Neuronal stem cell (in vitro differentiated cells): ENCODE measurements at regions not wholly inside any gene's neighbourhood (a gene's known extent, or its start where the extent isn't known, plus 50 kb on each side); places are given as distances from the start of the nearest gene placed in this dataset.

Source experiments
- DNase-seq: peaks from one replicate; pipeline ENCODE4 v3.0.0-alpha.2; 2013; ENCODE audit warnings: low spot score
- H2AFZ ChIP-seq: one replicate; pipeline ENCODE4 v1.6.1; 2013; ENCODE audit warnings: mild to moderate bottlenecking, low read length, inconsistent platforms
- H2AK5ac ChIP-seq: 2 replicates; pipeline ENCODE4 v1.6.1; 2013; ENCODE audit warnings: low read depth, mild to moderate bottlenecking, inconsistent platforms, low read length, moderate library complexity, mixed read lengths
- H2BK120ac ChIP-seq: 2 replicates; pipeline ENCODE4 v1.6.1; 2013; ENCODE audit warnings: low read depth, mild to moderate bottlenecking, inconsistent platforms, low read length, moderate library complexity, mixed read lengths
- H2BK12ac ChIP-seq: one replicate; pipeline ENCODE4 v1.6.1; 2013; ENCODE audit warnings: low read length, inconsistent platforms
- H2BK15ac ChIP-seq: 2 replicates; pipeline ENCODE4 v1.6.1; 2013; ENCODE audit warnings: mild to moderate bottlenecking, low read length, inconsistent platforms, mixed read lengths
- H2BK5ac ChIP-seq: one replicate; pipeline ENCODE4 v1.6.1; 2013; ENCODE audit warnings: inconsistent platforms, mild to moderate bottlenecking, low read length, moderate library complexity
- H3K14ac ChIP-seq: one replicate; pipeline ENCODE4 v1.6.1; 2013; ENCODE audit warnings: low read length, inconsistent platforms
- H3K18ac ChIP-seq: 2 replicates; pipeline ENCODE4 v1.6.1; 2013; ENCODE audit warnings: low read length, inconsistent platforms
- H3K23ac ChIP-seq: 2 replicates; pipeline ENCODE4 v1.6.1; 2013; ENCODE audit warnings: low read depth, mild to moderate bottlenecking, mixed read lengths, low read length, inconsistent platforms; ENCODE audit not compliant: poor library complexity
- H3K27ac ChIP-seq: replicated peaks from 3 replicates; pipeline ENCODE4 v1.5.1; 2013; ENCODE audit warnings: low read length, inconsistent platforms
- H3K27me3 ChIP-seq, 3 experiments: 2 replicates each; pipeline ENCODE4 v1.6.1; 2013; ENCODE audit warnings: low read length in 3 of 3, mild to moderate bottlenecking in 2 of 3, inconsistent platforms in 1 of 3, low read depth in 1 of 3, mixed read lengths in 1 of 3, moderate library complexity in 1 of 3; ENCODE audit not compliant: control insufficient read depth in 3 of 3, insufficient read depth in 3 of 3
- H3K36me3 ChIP-seq, 2 donors: replicated peaks in 1 of 2; 2 replicates each; pipeline ENCODE4 v1.6.1; 2013; ENCODE audit warnings: low read length in 2 of 2; ENCODE audit not compliant: control insufficient read depth in 2 of 2, insufficient read depth in 2 of 2
- H3K4ac ChIP-seq: 2 replicates; pipeline ENCODE4 v1.6.1; 2013; ENCODE audit warnings: inconsistent platforms, mild to moderate bottlenecking, low read length, moderate library complexity
- H3K4me1 ChIP-seq, 2 donors: 1 replicate in 1 of 2; 2 replicates in 1 of 2; pipeline ENCODE4 v1.6.1; 2013; ENCODE audit warnings: low read length in 2 of 2, low read depth in 1 of 2; ENCODE audit not compliant: control insufficient read depth in 2 of 2, insufficient read depth in 1 of 2
- H3K4me2 ChIP-seq: one replicate; pipeline ENCODE4 v1.6.1; 2013; ENCODE audit warnings: mild to moderate bottlenecking, low read length, inconsistent platforms; ENCODE audit not compliant: insufficient read depth, poor library complexity, severe bottlenecking
- H3K4me3 ChIP-seq, 2 donors: 2 replicates each; pipeline ENCODE4 v1.5.1; 2013; ENCODE audit warnings: low read length in 2 of 2, mild to moderate bottlenecking in 2 of 2, inconsistent platforms in 1 of 2, moderate library complexity in 1 of 2
- H3K79me1 ChIP-seq: one replicate; pipeline ENCODE4 v1.6.1; 2013; ENCODE audit warnings: low read depth, mild to moderate bottlenecking, inconsistent platforms, low read length, moderate library complexity
- H3K9ac ChIP-seq: one replicate; pipeline ENCODE4 v1.6.1; 2013; ENCODE audit warnings: mild to moderate bottlenecking, low read depth, low read length, inconsistent platforms; ENCODE audit not compliant: poor library complexity
- H3K9me3 ChIP-seq, 2 donors: replicated peaks in 1 of 2; 2 replicates each; pipeline versions ENCODE3 to v1.6.1; 2013; ENCODE audit warnings: low read length in 2 of 2, mild to moderate bottlenecking in 2 of 2, inconsistent platforms in 1 of 2, low read depth in 1 of 2, mixed read lengths in 1 of 2, moderate library complexity in 1 of 2; ENCODE audit not compliant: control insufficient read depth in 2 of 2, insufficient read depth in 1 of 2
- H4K8ac ChIP-seq: one replicate; pipeline ENCODE4 v1.6.1; 2013; ENCODE audit warnings: low read depth, mild to moderate bottlenecking, inconsistent platforms, low read length, moderate library complexity
- H4K91ac ChIP-seq: one replicate; pipeline ENCODE4 v1.6.1; 2013; ENCODE audit warnings: low read length, low read depth, mild to moderate bottlenecking, inconsistent platforms; ENCODE audit not compliant: poor library complexity
- WGBS, 2 donors: extraction: QIAGEN DNeasy Blood & Tissue Kit; methylation state at CpG; one replicate each; pipeline ENCODE4 v1.1.7; 2013; ENCODE audit warnings: missing lambda C conversion rate in 2 of 2, mixed read lengths in 1 of 2; ENCODE audit not compliant: insufficient read length in 2 of 2, insufficient replicate concordance in 1 of 2; ENCODE audit errors: extremely low coverage in 2 of 2; 5-methylcytosine and 5-hydroxymethylcytosine counted together

- Histone ChIP-seq H3K36me3 (no peaks in the 10 kb centered on the region), H3K9ac (no peak overlapping the region), H3K4me1 (no peaks in the 10 kb centered on the region), H3K4me2 (no peak overlapping the region), H2AFZ (no peak overlapping the region), H3K14ac (no peak overlapping the region), H3K27ac (no peak overlapping the region), H2BK120ac (no peak overlapping the region), H3K4ac (no peak overlapping the region), H2AK5ac (no peak overlapping the region), H3K79me1 (no peaks in the 10 kb centered on the region), H3K4me3 (no peak overlapping the region), H3K23ac (no peak overlapping the region), H3K18ac (no peak overlapping the region), H2BK12ac (no peak overlapping the region), H4K91ac (no peak overlapping the region), H3K27me3 (no peaks in the 10 kb centered on the region), H2BK15ac (no peak overlapping the region), H4K8ac (no peak overlapping the region), H2BK5ac (no peak overlapping the region), H3K9me3 (no peaks in the 10 kb centered on the region)
- WGBS, 2 donors = no CpG with 5 or more reads among the region's 4 CpGs
- no peak for DNase-seq
Observed at GRCh38 chr12:60441577-60441976, 845.7 kb downstream of the SLC16A7 start.

- no peak overlapping the region for H2BK15ac ChIP-seq
- no peak overlapping the region for H2BK12ac ChIP-seq
- H3K23ac ChIP-seq = no peak overlapping the region
- H3K4me2 ChIP-seq = no peak overlapping the region
- no peak overlapping the region for H2AFZ ChIP-seq
- no peak overlapping the region for H2BK5ac ChIP-seq
- H3K14ac ChIP-seq = no peak overlapping the region
- no peak for DNase-seq
- H4K8ac ChIP-seq = no peak overlapping the region
- no peak overlapping the region for H2BK120ac ChIP-seq
- no peak overlapping the region for H2AK5ac ChIP-seq
- no peak overlapping the region for H3K9ac ChIP-seq
- no peak overlapping the region for H3K27ac ChIP-seq
- H3K9me3 ChIP-seq = no peaks in the 10 kb centered on the region
- no peak overlapping the region for H3K4ac ChIP-seq
- H3K36me3 ChIP-seq = no peaks in the 10 kb centered on the region
- H3K18ac ChIP-seq = no peak overlapping the region
- no peak overlapping the region for H4K91ac ChIP-seq
- no peaks in the 10 kb centered on the region for H3K27me3 ChIP-seq
- no peaks in the 10 kb centered on the region for H3K4me1 ChIP-seq
- H3K4me3 ChIP-seq = no peak overlapping the region
- no peaks in the 10 kb centered on the region for H3K79me1 ChIP-seq
Observed at GRCh38 chr12:60451457-60451856, 855.6 kb downstream of the SLC16A7 start.

GRCh38 chr12:60465060-60465459, 869.2 kb downstream of the SLC16A7 start:
- no peaks in the 10 kb centered on the region for H3K4me1 ChIP-seq
- H3K79me1 ChIP-seq = no peaks in the 10 kb centered on the region
- no peaks in the 10 kb centered on the region for H3K36me3 ChIP-seq
- H2AK5ac ChIP-seq = no peak overlapping the region
- no peak overlapping the region for H3K9ac ChIP-seq
- H3K4ac ChIP-seq = no peak overlapping the region
- no peak overlapping the region for H3K4me3 ChIP-seq
- H4K91ac ChIP-seq = no peak overlapping the region
- H3K18ac ChIP-seq = no peak overlapping the region
- no peak overlapping the region for H2BK15ac ChIP-seq
- no peak overlapping the region for H3K14ac ChIP-seq
- H3K9me3 ChIP-seq = no peaks in the 10 kb centered on the region
- H3K27ac ChIP-seq = no peak overlapping the region
- H3K27me3 ChIP-seq = no peaks in the 10 kb centered on the region
- no peak for DNase-seq
- no peak overlapping the region for H2BK5ac ChIP-seq
- H3K4me2 ChIP-seq = no peak overlapping the region
- no peak overlapping the region for H4K8ac ChIP-seq
- no peak overlapping the region for H2BK120ac ChIP-seq
- H2BK12ac ChIP-seq = no peak overlapping the region
- H3K23ac ChIP-seq = no peak overlapping the region
- no peak overlapping the region for H2AFZ ChIP-seq

GRCh38 chr12:60468546-60468945, 872.7 kb downstream of the SLC16A7 start:
- Histone ChIP-seq H4K91ac (no peak overlapping the region), H3K27me3 (no peaks in the 10 kb centered on the region), H3K9me3 (no peaks in the 10 kb centered on the region), H4K8ac (no peak overlapping the region), H3K18ac (no peak overlapping the region), H2BK120ac (no peak overlapping the region), H3K4me3 (no peak overlapping the region), H3K27ac (no peak overlapping the region), H3K23ac (no peak overlapping the region), H3K4ac (no peak overlapping the region), H2BK12ac (no peak overlapping the region), H2BK15ac (no peak overlapping the region), H3K14ac (no peak overlapping the region), H2BK5ac (no peak overlapping the region), H3K4me1 (no peaks in the 10 kb centered on the region), H2AK5ac (no peak overlapping the region), H2AFZ (no peak overlapping the region), H3K4me2 (no peak overlapping the region), H3K36me3 (no peaks in the 10 kb centered on the region), H3K79me1 (no peaks in the 10 kb centered on the region), H3K9ac (no peak overlapping the region)
- no peak for DNase-seq
- 100% methylated on average over 2 of the region's 5 CpGs; no CpG with 5 or more reads in 1 of the 2 donors for WGBS, 2 donors
